GM18502 (cell line): ENCODE measurements at regions not wholly inside any gene's neighbourhood (a gene's known extent, or its start where the extent isn't known, plus 50 kb on each side); places are given as distances from the start of the nearest gene placed in this dataset.

ENCODE experiments used
- ATAC-seq: cut with Tn5 transposase; IDR thresholded peaks from one replicate; pipeline ENCODE4 v1.9.1; 2021; ENCODE audit warnings: mild to moderate bottlenecking; ENCODE audit not compliant: unreplicated experiment, poor library complexity

- no peak for ATAC-seq
Measured at GRCh38 chr2:120659275-120659977, 76.2 kb upstream of the GLI2 start.

- ATAC-seq, result no peak
Measured at GRCh38 chr2:120660056-120660694, 75.5 kb upstream of the GLI2 start.

GRCh38 chr2:120660771-120661459 is 74.8 kb upstream of the GLI2 start:
- ATAC-seq, result no peak

- no peak for ATAC-seq
Measured at GRCh38 chr2:120661551-120661950, 74.1 kb upstream of the GLI2 start.

- no peak for ATAC-seq
Measured at GRCh38 chr2:120662046-120662445, 73.6 kb upstream of the GLI2 start.

GRCh38 chr2:120662746-120663145 is 72.9 kb upstream of the GLI2 start:
- no peak for ATAC-seq

GRCh38 chr2:120666433-120666832 is 69.2 kb upstream of the GLI2 start:
- no peak for ATAC-seq

GRCh38 chr2:120667981-120668380 is 67.7 kb upstream of the GLI2 start:
- no peak for ATAC-seq

GRCh38 chr2:120669121-120669952 is 66.3 kb upstream of the GLI2 start:
- ATAC-seq, result no peak

GRCh38 chr2:120669971-120670370 is 65.7 kb upstream of the GLI2 start:
- ATAC-seq, result no peak

- ATAC-seq, result no peak
Measured at GRCh38 chr2:120670371-120670770, 65.3 kb upstream of the GLI2 start.

- ATAC-seq, result no peak
Measured at GRCh38 chr2:120670771-120671480, 64.7 kb upstream of the GLI2 start.

- ATAC-seq, result no peak
Measured at GRCh38 chr2:120672526-120673204, 63.0 kb upstream of the GLI2 start.

- ATAC-seq, result no peak
Measured at GRCh38 chr2:120673205-120673550, 62.5 kb upstream of the GLI2 start.

- no peak for ATAC-seq
Measured at GRCh38 chr2:120673571-120674061, 62.1 kb upstream of the GLI2 start.

- ATAC-seq, result no peak
Measured at GRCh38 chr2:120674246-120675170, 61.2 kb upstream of the GLI2 start.

- peak; percentile 57 for ATAC-seq
Measured at GRCh38 chr2:120675460-120676130, 60.1 kb upstream of the GLI2 start.

GRCh38 chr2:120677221-120677620 is 58.4 kb upstream of the GLI2 start:
- ATAC-seq, result no peak
